ENCODE measurements at regions not wholly inside any gene's neighbourhood (a gene's known extent, or its start where the extent isn't known, plus 50 kb on each side); places are given as distances from the start of the nearest gene placed in this dataset.

GRCh38 chr16:16780588-16780987, 401.6 kb downstream of the NPIPA7 start:
- Histone ChIP-seq H4K20me1 (ENCODE audit: insufficient read depth) (no peaks in the 10 kb centered on the region), H3K36me3 (ENCODE audit: low read depth) (no peaks in the 10 kb centered on the region), H3K9me2 (ENCODE audit: insufficient read depth) (no peaks in the 10 kb centered on the region), H3K4me2 (ENCODE audit: unreplicated experiment) (no peak overlapping the region), H3K4me3 (no peak overlapping the region), H3K9me3 (ENCODE audit: low read depth) (no peaks in the 10 kb centered on the region), H3K27ac (no peak overlapping the region), H3K79me2 (ENCODE audit: insufficient read depth) (no peaks in the 10 kb centered on the region), H3K4me1 (ENCODE audit: insufficient read depth) (no peaks in the 10 kb centered on the region), H3K27me3 (replicated peaks; ENCODE audit: insufficient read depth) (no peaks in the 10 kb centered on the region), H3K9ac (no peak overlapping the region), H2AFZ (no peak overlapping the region), H3F3A (ENCODE audit: insufficient read depth) (no peaks in the 10 kb centered on the region)
- TF ChIP-seq EZH2 (IDR thresholded peaks at IDR 0.05; ENCODE audit: insufficient read depth, poor library complexity, severe bottlenecking) (no peak), EZH2phosphoT487 (IDR thresholded peaks at IDR 0.05; ENCODE audit: insufficient read depth, low read depth) (no peak)
- in situ Hi-C loops (cut with MboI) = loop anchor here (25.0 kb wide), 1 partner anchor 218 kb away; no protein-coding TSS in a partner anchor
- no peak for DNase-seq
- WGBS, 2 experiments (ENCODE audit: low coverage in 1 of 2, low lambda C conversion rate in 2 of 2, missing lambda C conversion rate in 2 of 2) = 6 to 14% methylated on average over 4 of the region's 4 CpGs

GRCh38 chr16:16782153-16782552, 403.2 kb downstream of the NPIPA7 start:
- Histone ChIP-seq H3K4me3 (no peak overlapping the region), H2AFZ (no peak overlapping the region), H3K9me3 (ENCODE audit: low read depth) (no peaks in the 10 kb centered on the region), H4K20me1 (ENCODE audit: insufficient read depth) (no peaks in the 10 kb centered on the region), H3K27me3 (replicated peaks; ENCODE audit: insufficient read depth) (no peaks in the 10 kb centered on the region), H3K36me3 (ENCODE audit: low read depth) (no peaks in the 10 kb centered on the region), H3K4me1 (ENCODE audit: insufficient read depth) (no peaks in the 10 kb centered on the region), H3F3A (ENCODE audit: insufficient read depth) (no peaks in the 10 kb centered on the region), H3K4me2 (ENCODE audit: unreplicated experiment) (no peak overlapping the region), H3K79me2 (ENCODE audit: insufficient read depth) (no peaks in the 10 kb centered on the region), H3K9ac (no peak overlapping the region), H3K9me2 (ENCODE audit: insufficient read depth) (no peaks in the 10 kb centered on the region), H3K27ac (no peak overlapping the region)
- no peak for DNase-seq
- WGBS, 2 experiments (ENCODE audit: low coverage in 1 of 2, low lambda C conversion rate in 2 of 2, missing lambda C conversion rate in 2 of 2) = 18% methylated on average over 4 of the region's 4 CpGs
- TF ChIP-seq EZH2 (IDR thresholded peaks at IDR 0.05; ENCODE audit: insufficient read depth, poor library complexity, severe bottlenecking) (no peak), EZH2phosphoT487 (IDR thresholded peaks at IDR 0.05; ENCODE audit: insufficient read depth, low read depth) (no peak)
- in situ Hi-C loops (cut with MboI) = loop anchor here (25.0 kb wide), 1 partner anchor 220 kb away; no protein-coding TSS in a partner anchor

GRCh38 chr16:16788004-16788403, 409.1 kb downstream of the NPIPA7 start:
- Histone ChIP-seq H2AFZ (no peak overlapping the region), H3K79me2 (ENCODE audit: insufficient read depth) (no peaks in the 10 kb centered on the region), H3K36me3 (ENCODE audit: low read depth) (no peaks in the 10 kb centered on the region), H3K4me2 (ENCODE audit: unreplicated experiment) (no peak overlapping the region), H3K9me2 (ENCODE audit: insufficient read depth) (no peaks in the 10 kb centered on the region), H3K4me1 (ENCODE audit: insufficient read depth) (no peaks in the 10 kb centered on the region), H3K27ac (no peak overlapping the region), H4K20me1 (ENCODE audit: insufficient read depth) (no peaks in the 10 kb centered on the region), H3F3A (ENCODE audit: insufficient read depth) (no peaks in the 10 kb centered on the region), H3K4me3 (no peak overlapping the region), H3K9me3 (ENCODE audit: low read depth) (peaks cover 6% of the 10 kb centered on the region), H3K27me3 (replicated peaks; ENCODE audit: insufficient read depth) (no peaks in the 10 kb centered on the region), H3K9ac (no peak overlapping the region)
- DNase-seq = no peak
- WGBS, 2 experiments (ENCODE audit: low coverage in 1 of 2, low lambda C conversion rate in 2 of 2, missing lambda C conversion rate in 2 of 2) = 0 to 5% methylated on average over 2 of the region's 2 CpGs
- TF ChIP-seq EZH2phosphoT487 (IDR thresholded peaks at IDR 0.05; ENCODE audit: insufficient read depth, low read depth) (no peak), EZH2 (IDR thresholded peaks at IDR 0.05; ENCODE audit: insufficient read depth, poor library complexity, severe bottlenecking) (no peak)
- in situ Hi-C loops (cut with MboI) = loop anchor here (25.0 kb wide), 1 partner anchor 226 kb away; no protein-coding TSS in a partner anchor

GRCh38 chr16:16790597-16790996, 411.7 kb downstream of the NPIPA7 start:
- no peak overlapping the region for H3K4me3 ChIP-seq
- H4K20me1 ChIP-seq (ENCODE audit: insufficient read depth) = no peaks in the 10 kb centered on the region

GRCh38 chr16:16791051-16791450, 412.1 kb downstream of the NPIPA7 start:
- peaks cover 6% of the 10 kb centered on the region for H3K9me3 ChIP-seq (ENCODE audit: low read depth)
- no peaks in the 10 kb centered on the region for H3K4me1 ChIP-seq (ENCODE audit: insufficient read depth)
- in situ Hi-C loops (cut with MboI) = loop anchor here (25.0 kb wide), 1 partner anchor 229 kb away; no protein-coding TSS in a partner anchor
- H3K27ac ChIP-seq = no peak overlapping the region
- H3K79me2 ChIP-seq (ENCODE audit: insufficient read depth) = no peaks in the 10 kb centered on the region
- no peaks in the 10 kb centered on the region for H3K9me2 ChIP-seq (ENCODE audit: insufficient read depth)
- H3K4me3 ChIP-seq = no peak overlapping the region
- no peak overlapping the region for H2AFZ ChIP-seq
- H3K27me3 ChIP-seq (replicated peaks; ENCODE audit: insufficient read depth) = no peaks in the 10 kb centered on the region
- H4K20me1 ChIP-seq (ENCODE audit: insufficient read depth) = no peaks in the 10 kb centered on the region
- TF ChIP-seq EZH2 (IDR thresholded peaks at IDR 0.05; ENCODE audit: insufficient read depth, poor library complexity, severe bottlenecking) (no peak), EZH2phosphoT487 (IDR thresholded peaks at IDR 0.05; ENCODE audit: insufficient read depth, low read depth) (no peak)
- H3F3A ChIP-seq (ENCODE audit: insufficient read depth) = no peaks in the 10 kb centered on the region
- WGBS, 2 experiments (ENCODE audit: low coverage in 1 of 2, low lambda C conversion rate in 2 of 2, missing lambda C conversion rate in 2 of 2) = 0% methylated on average over 1 of the region's 1 CpG
- H3K4me2 ChIP-seq (ENCODE audit: unreplicated experiment) = no peak overlapping the region
- H3K9ac ChIP-seq = no peak overlapping the region
- no peaks in the 10 kb centered on the region for H3K36me3 ChIP-seq (ENCODE audit: low read depth)
- DNase-seq = no peak

More at GRCh38 chr16:16790597-16790996, 411.7 kb downstream of the NPIPA7 start:
- Histone ChIP-seq H3K27me3 (replicated peaks; ENCODE audit: insufficient read depth) (no peaks in the 10 kb centered on the region), H3K9ac (no peak overlapping the region), H3K27ac (no peak overlapping the region), H2AFZ (no peak overlapping the region), H3K9me2 (ENCODE audit: insufficient read depth) (no peaks in the 10 kb centered on the region), H3K4me1 (ENCODE audit: insufficient read depth) (no peaks in the 10 kb centered on the region), H3K36me3 (ENCODE audit: low read depth) (no peaks in the 10 kb centered on the region), H3K79me2 (ENCODE audit: insufficient read depth) (no peaks in the 10 kb centered on the region), H3K4me2 (ENCODE audit: unreplicated experiment) (no peak overlapping the region), H3K9me3 (ENCODE audit: low read depth) (peaks cover 6% of the 10 kb centered on the region), H3F3A (ENCODE audit: insufficient read depth) (no peaks in the 10 kb centered on the region)
- TF ChIP-seq EZH2 (IDR thresholded peaks at IDR 0.05; ENCODE audit: insufficient read depth, poor library complexity, severe bottlenecking) (no peak), EZH2phosphoT487 (IDR thresholded peaks at IDR 0.05; ENCODE audit: insufficient read depth, low read depth) (no peak)
- DNase-seq = no peak
- in situ Hi-C loops (cut with MboI) = loop anchor here (25.0 kb wide), 1 partner anchor 228 kb away; no protein-coding TSS in a partner anchor
